GM13977 (cell line): ENCODE measurements at regions not wholly inside any gene's neighbourhood (a gene's known extent, or its start where the extent isn't known, plus 50 kb on each side); places are given as distances from the start of the nearest gene placed in this dataset.

ENCODE experiments used
- DNase-seq: peaks from one replicate; pipeline ENCODE4 v3.0.0; 2012; ENCODE audit warnings: low spot score
- CTCF ChIP-seq: IDR thresholded peaks from 2 replicates; pipeline ENCODE4 v1.5.1; 2012; ENCODE audit warnings: mild to moderate bottlenecking, control low read depth; ENCODE audit not compliant: insufficient read depth; ENCODE audit errors: extremely low read depth, missing control alignments
- in situ Hi-C: fragments of 300-500 bp; cut with MboI; formaldehyde crosslinking; loops from one replicate; pipeline ENCODE4 v1.12.0; 2022; ENCODE audit warnings: low sequenced_read_pairs, low pct_unique_long_range_greater_than_20kb, mixed read lengths, inconsistent platforms; ENCODE audit not compliant: unreplicated experiment

- DNase-seq = no peak
- in situ Hi-C loops = no loop called here
- no peak for TF ChIP-seq CTCF
These were observed 202.0 kb upstream of the NR3C1 start for GRCh38 chr5:143605403-143606005.

GRCh38 chr5:143601917-143602333 lies 198.4 kb upstream of the NR3C1 start:
- no peak for TF ChIP-seq CTCF
- in situ Hi-C loops = no loop called here
- no peak for DNase-seq

- DNase-seq = no peak
- in situ Hi-C loops = no loop called here
- no peak for TF ChIP-seq CTCF
These were observed 197.9 kb upstream of the NR3C1 start for GRCh38 chr5:143601357-143601756.

- no peak for DNase-seq
- no peak for TF ChIP-seq CTCF
- in situ Hi-C loops = no loop called here
These were observed 197.1 kb upstream of the NR3C1 start for GRCh38 chr5:143600396-143601075.

GRCh38 chr5:143599474-143599873 lies 196.0 kb upstream of the NR3C1 start:
- no peak for DNase-seq
- TF ChIP-seq CTCF = no peak
- in situ Hi-C loops = no loop called here

- no peak for TF ChIP-seq CTCF
- in situ Hi-C loops = no loop called here
- no peak for DNase-seq
These were observed 193.3 kb upstream of the NR3C1 start for GRCh38 chr5:143596824-143597223.
